ENCODE measurements at regions not wholly inside any gene's neighbourhood (a gene's known extent, or its start where the extent isn't known, plus 50 kb on each side); places are given as distances from the start of the nearest gene placed in this dataset.

GRCh38 chr3:146308682-146309081 is 57.8 kb upstream of the PLSCR4 start:
- DNase-seq (ENCODE audit: low spot score): no peak

GRCh38 chr3:146308222-146308621 is 57.3 kb upstream of the PLSCR4 start:
- DNase-seq (ENCODE audit: low spot score): no peak

- DNase-seq (ENCODE audit: low spot score): no peak
Measured at GRCh38 chr3:146307456-146307725, 56.5 kb upstream of the PLSCR4 start.

GRCh38 chr3:146306656-146307455 is 56.0 kb upstream of the PLSCR4 start:
- no peak for DNase-seq (ENCODE audit: low spot score)

GRCh38 chr3:146305808-146306423 is 55.0 kb upstream of the PLSCR4 start:
- DNase-seq (ENCODE audit: low spot score): no peak

GRCh38 chr3:146300768-146301167 is 49.9 kb upstream of the PLSCR4 start:
- DNase-seq (ENCODE audit: low spot score): no peak

Data from NAMALWA (cell line).